AG04450 (cell line): ENCODE measurements at regions not wholly inside any gene's neighbourhood (a gene's known extent, or its start where the extent isn't known, plus 50 kb on each side); places are given as distances from the start of the nearest gene placed in this dataset.

Experiments used
- CTCF ChIA-PET: fragments of 300-600, 350-600 bp; formaldehyde crosslinking; extraction: SDS; loops from one replicate; lab custom pipeline; 2022; ENCODE audit warnings: antibody characterized with exemption, inconsistent platforms; lab: Charles Lee
- POLR2A ChIA-PET: fragments of 350-600 bp; formaldehyde crosslinking; extraction: SDS; loops from one replicate; lab custom pipeline; 2021; ENCODE audit warnings: antibody characterized with exemption, inconsistent platforms; lab: Yijun Ruan, JAX
- DNase-seq: peaks from one replicate; pipeline ENCODE4 v3.0.0-alpha.2; 2011; ENCODE audit warnings: low read depth, low spot score
- H3K27ac ChIP-seq: one replicate; pipeline ENCODE4 v1.5.1; 2012; ENCODE audit warnings: low read depth, low read length, control low read depth
- H3K27me3 ChIP-seq: one replicate; pipeline ENCODE4 v1.6.0; 2012; ENCODE audit warnings: low read length; ENCODE audit not compliant: control insufficient read depth, insufficient read depth
- H3K4me3 ChIP-seq: 2 replicates; pipeline ENCODE4 v1.5.1; 2011; ENCODE audit warnings: mild to moderate bottlenecking, low read depth, low read length, control low read depth
- H3K9me3 ChIP-seq: 2 replicates; pipeline ENCODE4 v1.5.1; 2012; ENCODE audit warnings: low read length; ENCODE audit not compliant: control insufficient read depth, insufficient read depth
- TF ChIP-seq, protein P1 (sequence below): IDR thresholded peaks from 2 replicates; pipeline ENCODE4 v1.5.1; 2011; ENCODE audit warnings: low read depth, low read length, control low read depth, inconsistent platforms

DNA sequence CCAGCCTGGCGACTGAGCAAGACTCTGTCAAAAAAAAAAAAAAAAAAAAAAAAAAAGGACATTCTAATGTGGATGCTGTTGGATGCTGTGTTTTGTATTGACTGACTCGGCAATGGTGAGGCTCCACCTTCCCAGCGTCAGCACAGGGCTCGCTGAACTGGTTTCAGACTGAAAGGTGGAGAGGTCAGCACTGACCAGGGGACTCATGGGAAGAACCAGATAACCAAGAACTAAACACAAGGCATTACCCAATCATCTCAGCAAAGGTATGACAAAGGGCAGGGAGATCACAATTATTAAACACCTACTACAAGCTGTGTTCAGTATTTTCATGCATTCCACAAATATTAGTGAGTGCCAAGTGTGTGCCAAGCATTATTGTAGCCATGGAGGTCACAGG lies 103.2 kb downstream of the LRATD1 start:
- no peak overlapping the region for H3K4me3 ChIP-seq
- no peaks in the 10 kb centered on the region for H3K9me3 ChIP-seq
- ChIA-PET POLR2A (no interaction called here), CTCF (no interaction called here)
- no peaks in the 10 kb centered on the region for H3K27me3 ChIP-seq
- H3K27ac ChIP-seq: no peak overlapping the region
- DNase-seq: no peak
- TF ChIP-seq, protein P1, sequence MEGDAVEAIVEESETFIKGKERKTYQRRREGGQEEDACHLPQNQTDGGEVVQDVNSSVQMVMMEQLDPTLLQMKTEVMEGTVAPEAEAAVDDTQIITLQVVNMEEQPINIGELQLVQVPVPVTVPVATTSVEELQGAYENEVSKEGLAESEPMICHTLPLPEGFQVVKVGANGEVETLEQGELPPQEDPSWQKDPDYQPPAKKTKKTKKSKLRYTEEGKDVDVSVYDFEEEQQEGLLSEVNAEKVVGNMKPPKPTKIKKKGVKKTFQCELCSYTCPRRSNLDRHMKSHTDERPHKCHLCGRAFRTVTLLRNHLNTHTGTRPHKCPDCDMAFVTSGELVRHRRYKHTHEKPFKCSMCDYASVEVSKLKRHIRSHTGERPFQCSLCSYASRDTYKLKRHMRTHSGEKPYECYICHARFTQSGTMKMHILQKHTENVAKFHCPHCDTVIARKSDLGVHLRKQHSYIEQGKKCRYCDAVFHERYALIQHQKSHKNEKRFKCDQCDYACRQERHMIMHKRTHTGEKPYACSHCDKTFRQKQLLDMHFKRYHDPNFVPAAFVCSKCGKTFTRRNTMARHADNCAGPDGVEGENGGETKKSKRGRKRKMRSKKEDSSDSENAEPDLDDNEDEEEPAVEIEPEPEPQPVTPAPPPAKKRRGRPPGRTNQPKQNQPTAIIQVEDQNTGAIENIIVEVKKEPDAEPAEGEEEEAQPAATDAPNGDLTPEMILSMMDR: no peak

DNA sequence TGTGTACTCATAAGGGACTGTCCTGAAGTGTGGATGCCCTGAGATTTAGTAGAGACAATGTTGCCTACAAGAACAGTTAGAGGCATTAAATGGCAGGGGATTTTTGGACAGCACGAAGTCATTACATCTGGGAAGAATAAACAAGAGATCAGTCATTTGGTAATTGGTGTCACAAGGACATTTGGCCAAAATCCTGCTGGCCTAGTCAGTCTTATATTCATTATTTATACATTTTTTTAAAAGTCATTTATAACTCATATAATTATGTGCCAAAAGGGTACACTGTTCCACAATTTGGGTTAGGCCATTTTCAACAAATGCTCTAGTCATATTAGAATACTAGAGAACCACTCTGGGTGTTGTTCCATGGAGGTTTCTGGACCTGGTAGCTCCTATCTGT lies 104.7 kb downstream of the LRATD1 start:
- Histone ChIP-seq H3K27ac (no peak overlapping the region), H3K27me3 (no peaks in the 10 kb centered on the region), H3K9me3 (no peaks in the 10 kb centered on the region), H3K4me3 (no peak overlapping the region)
- DNase-seq: no peak
- TF ChIP-seq, protein P1: no peak
- ChIA-PET POLR2A (no interaction called here), CTCF (no interaction called here)

DNA sequence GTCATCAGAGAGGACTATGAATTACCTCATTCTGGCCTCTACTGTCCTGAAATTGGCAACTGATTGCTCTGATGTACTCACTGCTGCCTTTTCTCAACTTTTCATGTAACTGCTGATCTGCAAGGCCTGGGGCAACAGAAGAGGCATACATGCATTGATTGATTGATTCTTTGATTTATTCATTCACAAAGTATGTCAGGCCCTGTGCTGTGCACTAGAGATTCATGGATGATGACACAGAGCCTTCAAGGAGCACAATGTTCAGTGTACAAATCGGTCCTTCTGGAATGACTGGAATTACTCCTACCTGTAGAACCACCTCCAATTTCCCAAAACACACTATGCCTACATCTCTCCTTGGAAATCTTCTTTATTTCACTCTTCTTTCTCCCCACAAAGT lies 111.3 kb downstream of the LRATD1 start:
- no peaks in the 10 kb centered on the region for H3K27me3 ChIP-seq

DNA sequence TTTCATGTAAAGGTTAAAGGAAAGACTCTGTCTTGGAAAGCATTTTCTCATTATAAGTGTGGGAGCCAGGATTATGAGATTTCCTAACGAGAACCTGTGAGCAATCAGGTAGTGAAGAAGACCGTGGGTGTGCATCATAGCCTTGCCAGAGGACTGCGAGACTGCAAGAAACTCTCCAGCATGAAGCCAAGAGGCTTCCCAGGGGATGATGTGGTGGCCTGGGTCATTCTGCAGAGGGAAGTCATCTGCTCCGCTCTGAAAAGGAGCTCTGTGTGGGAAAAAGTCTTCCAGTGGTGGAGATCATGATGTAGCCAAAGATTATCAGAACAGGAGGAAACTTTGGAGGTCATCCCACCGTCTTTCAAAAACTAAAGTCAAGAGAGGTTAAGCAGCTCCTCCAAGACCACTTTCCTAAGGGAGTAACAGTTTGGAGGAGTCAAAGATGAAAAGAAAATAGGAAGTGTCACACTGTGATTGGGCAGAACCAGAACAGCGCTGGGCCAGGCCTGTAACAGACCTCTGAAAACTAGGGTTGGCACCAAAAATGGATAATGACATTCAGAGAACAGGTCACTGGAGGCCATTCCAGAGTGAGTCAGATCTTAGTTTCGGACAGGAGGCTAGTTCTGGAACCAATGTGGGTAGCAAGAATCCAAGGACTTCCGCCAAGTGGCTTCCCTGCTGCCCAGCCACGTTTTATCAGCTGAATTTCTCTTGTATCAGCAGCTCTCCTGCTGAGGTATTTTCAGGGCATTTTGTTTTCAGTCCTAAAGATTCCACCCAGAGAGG lies 113.0 kb downstream of the LRATD1 start:
- TF ChIP-seq, protein P1: no peak
- no peak overlapping the region for H3K4me3 ChIP-seq
- H3K9me3 ChIP-seq: peaks cover 8% of the 10 kb centered on the region; the same call in 1 of the 2 replicates
- ChIA-PET POLR2A (no interaction called here), CTCF (no interaction called here)
- no peaks in the 10 kb centered on the region for H3K27me3 ChIP-seq
- no peak for DNase-seq
- H3K27ac ChIP-seq: no peak overlapping the region

More for the DNA sequence above, 111.3 kb downstream of the LRATD1 start:
- Histone ChIP-seq H3K27ac (no peak overlapping the region), H3K4me3 (no peak overlapping the region), H3K9me3 (peaks cover 8% of the 10 kb centered on the region; the same call in 1 of the 2 replicates)
- ChIA-PET POLR2A (no interaction called here), CTCF (no interaction called here)
- DNase-seq: no peak
- TF ChIP-seq, protein P1: no peak

DNA sequence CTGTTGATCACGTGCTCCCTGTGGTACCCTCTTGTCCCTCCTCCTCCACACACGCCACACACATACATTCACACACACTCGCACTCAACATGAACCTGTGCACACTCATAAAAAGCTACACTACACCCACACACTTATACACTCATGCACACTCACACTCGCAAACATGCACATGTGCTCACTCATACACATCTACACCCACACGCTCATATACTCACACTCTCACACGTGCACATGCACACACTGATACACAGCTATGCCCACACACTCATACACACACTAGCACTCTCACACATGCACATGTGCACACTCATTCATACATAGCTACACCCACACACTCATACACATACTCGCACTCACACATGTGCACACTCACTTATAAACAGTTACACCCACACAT lies 113.6 kb downstream of the LRATD1 start:
- Histone ChIP-seq H3K27ac (no peak overlapping the region), H3K9me3 (peaks cover 8% of the 10 kb centered on the region; the same call in 1 of the 2 replicates), H3K4me3 (no peak overlapping the region), H3K27me3 (no peaks in the 10 kb centered on the region)
- TF ChIP-seq, protein P1: no peak
- POLR2A ChIA-PET: no interaction called here
- no peak for DNase-seq
- CTCF ChIA-PET: interaction anchor here (0.6 kb wide), 1 partner anchor 114 kb away, joined by 4 read pairs; no protein-coding TSS in a partner anchor
